DND-41 (cell line): ENCODE measurements at regions not wholly inside any gene's neighbourhood (a gene's known extent, or its start where the extent isn't known, plus 50 kb on each side); places are given as distances from the start of the nearest gene placed in this dataset.
"Not testable (repeated sequence)": the region's sequence is repeated elsewhere in the genome, so short reads cannot be mapped to it uniquely, and the experiment has no call there.

Experiments used
- EZH2 ChIP-seq: IDR thresholded peaks from 3 replicates; pipeline ENCODE4 v1.6.1; 2012; ENCODE audit warnings: borderline replicate concordance, low read depth, mild to moderate bottlenecking, moderate library complexity, low read length, inconsistent platforms; ENCODE audit not compliant: severe bottlenecking
- TF ChIP-seq, protein P1 (sequence below): IDR thresholded peaks from 2 replicates; pipeline ENCODE4 v1.5.1; 2012; ENCODE audit warnings: borderline replicate concordance, low read length, moderate library complexity, mild to moderate bottlenecking; ENCODE audit not compliant: poor library complexity, severe bottlenecking; ENCODE audit errors: extremely low read depth

DNA sequence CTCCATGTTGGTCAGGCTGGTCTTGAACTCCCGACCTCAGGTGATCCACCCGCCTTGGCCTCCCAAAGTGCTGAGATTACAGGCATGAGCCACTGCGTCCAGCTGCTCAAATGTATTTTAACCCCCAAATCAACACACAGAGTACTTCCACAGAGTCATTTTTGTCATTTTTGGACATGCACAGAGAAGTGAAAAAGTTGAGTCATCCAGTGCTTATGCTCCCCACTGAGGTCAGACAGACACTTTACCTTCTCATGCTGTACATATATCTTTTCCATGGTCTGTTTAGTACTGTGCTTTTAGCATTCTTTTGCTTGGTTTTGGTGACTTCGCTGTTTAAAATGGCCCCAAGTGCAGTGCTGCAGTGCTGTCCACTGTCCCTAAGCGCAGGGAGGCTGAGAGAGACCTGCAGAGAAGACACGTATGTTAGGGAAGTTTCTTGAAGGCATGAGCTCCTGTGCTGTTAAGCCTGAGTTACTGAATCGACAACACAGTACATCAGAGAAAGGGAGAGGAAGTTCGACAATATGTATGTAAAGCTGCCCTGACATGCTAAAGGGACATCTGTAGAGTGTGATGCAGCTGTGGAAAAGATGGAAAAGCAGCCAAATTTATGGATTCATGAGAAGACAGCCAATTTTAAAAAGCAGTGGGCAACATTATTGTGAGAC is 69.7 kb downstream of the CDRT15L2 start:
- TF ChIP-seq, protein P1, sequence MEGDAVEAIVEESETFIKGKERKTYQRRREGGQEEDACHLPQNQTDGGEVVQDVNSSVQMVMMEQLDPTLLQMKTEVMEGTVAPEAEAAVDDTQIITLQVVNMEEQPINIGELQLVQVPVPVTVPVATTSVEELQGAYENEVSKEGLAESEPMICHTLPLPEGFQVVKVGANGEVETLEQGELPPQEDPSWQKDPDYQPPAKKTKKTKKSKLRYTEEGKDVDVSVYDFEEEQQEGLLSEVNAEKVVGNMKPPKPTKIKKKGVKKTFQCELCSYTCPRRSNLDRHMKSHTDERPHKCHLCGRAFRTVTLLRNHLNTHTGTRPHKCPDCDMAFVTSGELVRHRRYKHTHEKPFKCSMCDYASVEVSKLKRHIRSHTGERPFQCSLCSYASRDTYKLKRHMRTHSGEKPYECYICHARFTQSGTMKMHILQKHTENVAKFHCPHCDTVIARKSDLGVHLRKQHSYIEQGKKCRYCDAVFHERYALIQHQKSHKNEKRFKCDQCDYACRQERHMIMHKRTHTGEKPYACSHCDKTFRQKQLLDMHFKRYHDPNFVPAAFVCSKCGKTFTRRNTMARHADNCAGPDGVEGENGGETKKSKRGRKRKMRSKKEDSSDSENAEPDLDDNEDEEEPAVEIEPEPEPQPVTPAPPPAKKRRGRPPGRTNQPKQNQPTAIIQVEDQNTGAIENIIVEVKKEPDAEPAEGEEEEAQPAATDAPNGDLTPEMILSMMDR = not testable (repeated sequence)
- not testable (repeated sequence) for TF ChIP-seq EZH2
